Gastrocnemius medialis (tissue), 4 donors: ENCODE measurements at regions not wholly inside any gene's neighbourhood (a gene's known extent, or its start where the extent isn't known, plus 50 kb on each side); places are given as distances from the start of the nearest gene placed in this dataset.

ENCODE experiments used
- POLR2A ChIP-seq, 2 donors: fragments of 450-650 bp; IDR thresholded peaks; one replicate each; pipeline ENCODE4 v1.6.1; 2017; ENCODE audit warnings: antibody characterized with exemption in 2 of 2, mild to moderate bottlenecking in 2 of 2, moderate library complexity in 2 of 2
- TF ChIP-seq, protein P1 (sequence below), 5 experiments: fragments of 450-650 bp in 3 of 5; fragments of 200-600 bp in 2 of 5; sonication (generic) in 2 of 5; IDR thresholded peaks in 4 of 5; conservative IDR thresholded peaks in 1 of 5; 1 replicate in 4 of 5; 2 replicates in 1 of 5; pipeline ENCODE4 v1.5.1; 2016 to 2019; ENCODE audit warnings: antibody characterized with exemption in 5 of 5, mild to moderate bottlenecking in 3 of 5, moderate library complexity in 3 of 5

- TF ChIP-seq, protein P1, sequence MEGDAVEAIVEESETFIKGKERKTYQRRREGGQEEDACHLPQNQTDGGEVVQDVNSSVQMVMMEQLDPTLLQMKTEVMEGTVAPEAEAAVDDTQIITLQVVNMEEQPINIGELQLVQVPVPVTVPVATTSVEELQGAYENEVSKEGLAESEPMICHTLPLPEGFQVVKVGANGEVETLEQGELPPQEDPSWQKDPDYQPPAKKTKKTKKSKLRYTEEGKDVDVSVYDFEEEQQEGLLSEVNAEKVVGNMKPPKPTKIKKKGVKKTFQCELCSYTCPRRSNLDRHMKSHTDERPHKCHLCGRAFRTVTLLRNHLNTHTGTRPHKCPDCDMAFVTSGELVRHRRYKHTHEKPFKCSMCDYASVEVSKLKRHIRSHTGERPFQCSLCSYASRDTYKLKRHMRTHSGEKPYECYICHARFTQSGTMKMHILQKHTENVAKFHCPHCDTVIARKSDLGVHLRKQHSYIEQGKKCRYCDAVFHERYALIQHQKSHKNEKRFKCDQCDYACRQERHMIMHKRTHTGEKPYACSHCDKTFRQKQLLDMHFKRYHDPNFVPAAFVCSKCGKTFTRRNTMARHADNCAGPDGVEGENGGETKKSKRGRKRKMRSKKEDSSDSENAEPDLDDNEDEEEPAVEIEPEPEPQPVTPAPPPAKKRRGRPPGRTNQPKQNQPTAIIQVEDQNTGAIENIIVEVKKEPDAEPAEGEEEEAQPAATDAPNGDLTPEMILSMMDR (IDR thresholded peaks at IDR 0.05 in 4 of 5, conservative IDR thresholded peaks at IDR 0.05 in 1 of 5): no peak
- no peak for TF ChIP-seq POLR2A (IDR thresholded peaks at IDR 0.05)
Observed at GRCh38 chr2:19772981-19773380, 128.8 kb downstream of the TTC32 start.
